ENCODE measurements at regions not wholly inside any gene's neighbourhood (a gene's known extent, or its start where the extent isn't known, plus 50 kb on each side); places are given as distances from the start of the nearest gene placed in this dataset.

DNA sequence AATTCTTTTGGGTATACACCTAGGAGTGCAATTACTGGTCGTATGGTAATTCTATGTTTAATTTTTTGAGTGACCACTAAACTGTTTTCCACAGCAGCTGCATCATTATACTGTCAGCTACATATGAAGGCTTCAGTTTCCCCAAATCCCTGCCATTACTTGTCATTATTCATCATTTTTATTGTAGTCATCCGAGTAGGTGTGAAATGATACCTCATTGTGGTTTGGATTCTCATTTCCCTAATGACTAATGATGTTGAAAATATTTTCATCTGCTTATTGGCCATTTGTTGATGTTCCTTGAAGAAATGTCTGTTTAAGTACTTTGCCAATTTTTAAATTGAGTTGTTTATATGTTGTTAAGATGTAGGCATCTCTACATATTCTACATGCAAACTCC lies 633.6 kb upstream of the IMPG1 start:
- TF ChIP-seq, protein P1, sequence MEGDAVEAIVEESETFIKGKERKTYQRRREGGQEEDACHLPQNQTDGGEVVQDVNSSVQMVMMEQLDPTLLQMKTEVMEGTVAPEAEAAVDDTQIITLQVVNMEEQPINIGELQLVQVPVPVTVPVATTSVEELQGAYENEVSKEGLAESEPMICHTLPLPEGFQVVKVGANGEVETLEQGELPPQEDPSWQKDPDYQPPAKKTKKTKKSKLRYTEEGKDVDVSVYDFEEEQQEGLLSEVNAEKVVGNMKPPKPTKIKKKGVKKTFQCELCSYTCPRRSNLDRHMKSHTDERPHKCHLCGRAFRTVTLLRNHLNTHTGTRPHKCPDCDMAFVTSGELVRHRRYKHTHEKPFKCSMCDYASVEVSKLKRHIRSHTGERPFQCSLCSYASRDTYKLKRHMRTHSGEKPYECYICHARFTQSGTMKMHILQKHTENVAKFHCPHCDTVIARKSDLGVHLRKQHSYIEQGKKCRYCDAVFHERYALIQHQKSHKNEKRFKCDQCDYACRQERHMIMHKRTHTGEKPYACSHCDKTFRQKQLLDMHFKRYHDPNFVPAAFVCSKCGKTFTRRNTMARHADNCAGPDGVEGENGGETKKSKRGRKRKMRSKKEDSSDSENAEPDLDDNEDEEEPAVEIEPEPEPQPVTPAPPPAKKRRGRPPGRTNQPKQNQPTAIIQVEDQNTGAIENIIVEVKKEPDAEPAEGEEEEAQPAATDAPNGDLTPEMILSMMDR (conservative IDR thresholded peaks at IDR 0.05; ENCODE audit: control insufficient read depth, insufficient read depth, low read depth, low read length): no peak
- no peak for DNase-seq (ENCODE audit: low read depth)
- H3K4me3 ChIP-seq (ENCODE audit: control insufficient read depth, low read depth, low read length): no peak overlapping the region

DNA sequence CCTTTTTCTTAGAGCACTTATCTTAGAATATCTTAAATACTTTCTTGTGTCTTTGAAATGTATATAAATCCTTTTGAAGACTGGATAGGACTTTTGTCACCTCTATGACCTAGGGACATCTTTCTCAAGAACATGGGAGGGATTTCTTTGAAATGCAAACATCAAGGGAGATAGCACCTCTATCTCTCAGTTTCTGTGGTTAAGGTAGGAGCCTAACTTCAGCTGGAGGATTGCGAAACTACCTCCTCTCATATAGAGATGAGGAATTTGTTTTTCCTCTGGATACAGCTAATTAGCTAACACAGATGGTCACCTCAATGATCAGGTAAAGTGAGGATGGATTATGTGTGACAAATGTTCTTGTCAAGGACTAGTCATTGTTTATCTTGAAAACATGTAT lies 631.3 kb upstream of the IMPG1 start:
- TF ChIP-seq, protein P1 (conservative IDR thresholded peaks at IDR 0.05; ENCODE audit: control insufficient read depth, insufficient read depth, low read depth, low read length): no peak
- DNase-seq (ENCODE audit: low read depth): no peak
- no peak overlapping the region for H3K4me3 ChIP-seq (ENCODE audit: control insufficient read depth, low read depth, low read length)

DNA sequence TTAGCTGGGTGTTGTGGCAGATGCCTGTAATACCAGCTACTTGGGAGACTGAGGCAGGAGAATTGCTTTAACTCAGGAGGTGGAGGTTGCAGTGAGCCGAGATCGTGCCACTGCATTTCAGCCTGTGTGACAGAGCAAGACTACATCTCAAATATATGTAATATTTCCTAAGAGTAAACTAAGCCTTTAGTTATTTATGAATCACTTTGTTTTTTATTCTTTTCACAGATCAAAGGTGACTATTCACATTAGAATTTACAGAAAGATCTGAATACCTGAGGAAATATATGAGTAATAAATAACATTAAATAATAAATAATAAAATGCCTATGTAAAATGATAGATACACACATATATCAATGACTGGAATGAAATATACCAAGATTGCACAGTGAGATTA lies 630.8 kb upstream of the IMPG1 start:
- no peak overlapping the region for H3K4me3 ChIP-seq (ENCODE audit: control insufficient read depth, low read depth, low read length)
- no peak for DNase-seq (ENCODE audit: low read depth)
- TF ChIP-seq, protein P1 (conservative IDR thresholded peaks at IDR 0.05; ENCODE audit: control insufficient read depth, insufficient read depth, low read depth, low read length): no peak

DNA sequence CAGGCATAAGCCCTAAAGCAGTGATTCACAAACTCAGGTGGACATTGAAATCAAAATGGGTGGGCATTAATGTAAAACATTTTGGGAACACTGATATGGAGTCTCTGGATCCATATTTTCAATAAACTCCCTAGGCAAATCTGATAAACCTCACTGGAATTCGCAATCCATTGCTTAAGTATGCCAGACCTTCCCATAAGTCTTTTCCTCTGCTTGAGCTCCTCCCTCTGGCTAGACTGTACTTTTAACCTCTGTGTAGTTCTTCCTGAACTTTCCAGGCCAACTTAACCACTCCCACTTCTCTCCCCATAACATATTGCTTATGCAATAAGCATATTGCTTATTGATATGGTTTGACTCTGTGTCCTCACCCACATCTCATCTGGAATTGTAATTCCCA lies 629.7 kb upstream of the IMPG1 start:
- TF ChIP-seq, protein P1 (conservative IDR thresholded peaks at IDR 0.05; ENCODE audit: control insufficient read depth, insufficient read depth, low read depth, low read length): no peak
- DNase-seq (ENCODE audit: low read depth): peak; percentile 5

DNA sequence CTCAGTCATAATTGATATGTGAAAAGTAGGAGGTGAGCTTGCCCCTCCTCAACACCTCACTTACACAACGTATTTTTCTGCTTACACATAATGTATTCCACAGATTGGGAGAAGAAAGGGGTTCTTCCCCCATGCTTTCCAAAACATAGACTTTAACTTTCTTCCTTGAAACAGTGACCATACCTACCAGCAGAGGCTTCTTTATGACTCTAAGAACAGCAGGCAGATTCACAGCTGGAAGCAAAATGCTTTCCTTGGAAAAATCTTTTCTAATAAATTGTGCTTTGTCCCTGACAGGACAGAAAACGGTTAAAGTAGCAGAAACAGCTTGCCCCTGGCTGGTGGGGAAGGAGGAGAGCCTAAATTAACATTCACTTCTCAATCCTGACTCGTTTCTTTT lies 629.1 kb upstream of the IMPG1 start:
- DNase-seq (ENCODE audit: low read depth): no peak
- no peak overlapping the region for H3K4me3 ChIP-seq (ENCODE audit: control insufficient read depth, low read depth, low read length)

More for the DNA sequence above, 629.7 kb upstream of the IMPG1 start:
- H3K4me3 ChIP-seq (ENCODE audit: control insufficient read depth, low read depth, low read length): no peak overlapping the region

DNA sequence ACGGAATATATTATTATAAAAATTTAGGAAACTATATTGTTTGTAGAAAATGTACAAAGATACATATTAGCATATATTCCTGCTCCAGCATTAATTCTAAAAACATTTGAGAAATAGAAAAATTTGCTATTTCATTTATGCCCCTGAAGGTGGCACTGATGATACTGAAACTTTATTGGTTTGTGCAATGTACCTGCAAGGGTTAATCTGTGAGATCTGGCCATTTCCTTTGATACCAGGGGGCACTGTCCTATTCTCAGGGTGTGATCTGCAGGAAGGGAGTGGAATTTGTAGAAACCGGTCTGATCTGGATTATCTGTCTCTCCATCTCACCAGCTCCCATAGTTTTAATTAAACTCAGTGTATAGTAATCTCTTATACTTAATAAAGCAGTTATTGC lies 625.1 kb upstream of the IMPG1 start:
- TF ChIP-seq, protein P1 (conservative IDR thresholded peaks at IDR 0.05; ENCODE audit: control insufficient read depth, insufficient read depth, low read depth, low read length): peak; percentile 20
- H3K4me3 ChIP-seq (ENCODE audit: control insufficient read depth, low read depth, low read length): no peak overlapping the region
- peak; percentile 28 for DNase-seq (ENCODE audit: low read depth)

More for the DNA sequence above, 629.1 kb upstream of the IMPG1 start:
- TF ChIP-seq, protein P1 (conservative IDR thresholded peaks at IDR 0.05; ENCODE audit: control insufficient read depth, insufficient read depth, low read depth, low read length): no peak

DNA sequence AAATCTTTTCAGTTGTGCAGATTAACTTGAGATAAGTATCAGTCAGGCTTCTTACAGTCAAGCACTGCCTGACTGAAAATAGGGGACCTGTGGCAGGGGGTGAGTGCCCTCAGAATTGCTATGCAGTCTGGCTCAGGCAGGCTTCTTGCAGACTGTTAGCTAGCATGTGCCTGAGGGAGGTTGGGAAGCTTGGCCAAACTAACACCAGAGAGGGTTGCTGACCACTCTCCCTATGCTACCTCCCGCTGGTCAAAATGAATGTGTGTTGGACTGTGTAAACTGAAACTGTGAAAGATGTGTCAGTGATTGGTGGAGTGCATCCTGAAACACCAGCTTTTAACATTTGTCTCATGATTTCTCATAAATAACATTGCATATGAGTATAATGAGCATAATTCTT lies 622.3 kb upstream of the IMPG1 start:
- H3K4me3 ChIP-seq (ENCODE audit: control insufficient read depth, low read depth, low read length): no peak overlapping the region
- DNase-seq (ENCODE audit: low read depth): no peak
- TF ChIP-seq, protein P1 (conservative IDR thresholded peaks at IDR 0.05; ENCODE audit: control insufficient read depth, insufficient read depth, low read depth, low read length): no peak
